Activated CD4-positive, CD25-positive, alpha-beta regulatory T cell treated with anti-CD3 and anti-CD28 coated beads, Interleukin-2, amount 50 U/mL, for 16 hours (primary cell): ENCODE measurements at regions not wholly inside any gene's neighbourhood (a gene's known extent, or its start where the extent isn't known, plus 50 kb on each side); places are given as distances from the start of the nearest gene placed in this dataset.

ENCODE experiments used
- DNase-seq: peaks from one replicate; pipeline ENCODE4 v3.0.0-alpha.2; 2020; ENCODE audit warnings: low read depth, low spot score

DNA sequence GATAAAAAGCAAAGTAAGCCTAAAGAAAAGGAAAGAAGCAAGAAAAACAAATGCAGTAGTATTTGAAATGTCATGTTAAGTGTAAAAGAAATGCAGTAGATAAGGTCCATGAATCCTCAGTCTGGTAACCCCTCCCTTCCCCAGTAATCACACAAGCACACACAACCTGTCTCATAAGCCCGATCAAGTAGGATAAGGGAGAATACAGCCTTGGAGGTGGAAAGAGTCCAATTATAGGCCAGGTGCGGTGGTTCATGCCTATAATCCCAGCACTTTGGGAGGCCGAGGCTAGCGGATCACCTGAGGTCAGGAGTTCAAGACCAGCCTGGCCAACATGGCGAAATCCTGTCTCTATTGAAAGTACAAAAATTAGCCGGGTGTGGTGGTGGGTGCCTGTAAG, 117.9 kb downstream of the GADD45G start:
- DNase-seq = no peak

DNA sequence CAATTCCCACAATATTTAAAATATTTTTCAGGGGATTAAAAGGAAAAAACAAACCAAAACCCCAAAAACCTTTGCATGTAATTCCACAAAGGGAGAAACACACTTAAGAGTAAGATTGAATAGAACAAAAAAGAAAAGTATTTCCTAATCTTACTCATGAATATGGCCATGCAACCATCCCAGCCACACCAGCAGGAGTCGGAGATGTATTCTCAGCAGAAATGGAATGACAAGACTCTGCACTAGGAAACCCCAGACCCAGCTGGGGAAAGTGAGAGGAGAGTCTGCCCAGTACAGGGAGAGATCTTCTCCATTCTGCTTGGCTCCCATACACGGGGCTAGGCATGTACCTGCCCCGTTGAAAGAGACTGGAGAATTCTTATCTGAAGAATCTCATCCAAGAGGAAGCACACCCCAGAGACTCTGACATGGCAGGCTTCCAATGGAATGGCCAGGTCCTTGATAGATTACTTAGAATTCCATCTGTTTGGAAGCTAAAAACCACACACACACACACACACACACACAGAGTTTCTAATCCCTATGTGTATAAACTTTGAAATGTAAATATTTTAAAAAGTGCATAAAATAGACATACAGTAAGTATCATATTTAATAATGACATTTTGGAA, 118.8 kb downstream of the GADD45G start:
- no peak for DNase-seq

DNA sequence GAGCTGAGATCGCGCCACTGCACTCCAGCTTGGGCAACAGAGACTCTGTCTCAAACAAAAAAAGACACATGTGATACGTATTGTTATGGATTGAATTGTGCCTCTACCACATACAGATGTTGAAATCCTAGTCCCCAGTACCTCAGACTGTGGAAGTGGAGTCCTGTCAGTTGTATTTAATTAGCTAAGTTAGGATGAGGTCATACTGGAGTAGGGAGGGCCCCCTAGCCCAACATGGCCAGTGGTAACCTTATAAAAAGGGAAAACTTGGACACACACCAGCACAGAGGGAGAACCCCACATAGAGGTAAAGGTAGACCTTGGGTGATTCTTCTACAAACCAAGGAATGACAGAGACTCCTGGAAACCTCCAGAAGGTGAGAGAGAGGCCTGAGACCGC, 119.8 kb downstream of the GADD45G start:
- DNase-seq = no peak

DNA sequence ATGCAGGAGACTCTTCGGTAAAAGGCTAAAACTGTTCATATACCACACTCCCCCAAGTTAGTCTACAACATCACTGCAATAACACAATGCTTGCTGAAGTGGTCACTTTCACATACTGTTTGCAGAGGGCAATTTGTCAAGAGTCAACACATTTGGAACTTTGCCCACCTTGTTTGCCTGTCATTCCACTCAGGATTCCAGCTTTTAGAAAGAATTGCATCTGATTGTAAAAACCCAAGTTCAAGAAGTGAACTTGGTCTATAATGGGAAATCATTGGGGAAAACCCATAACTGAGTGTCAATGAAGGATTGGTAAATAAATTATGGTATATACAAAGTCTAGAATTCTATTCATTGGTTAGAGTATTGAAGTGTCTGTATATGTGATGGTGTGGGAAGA, 120.5 kb downstream of the GADD45G start:
- no peak for DNase-seq

DNA sequence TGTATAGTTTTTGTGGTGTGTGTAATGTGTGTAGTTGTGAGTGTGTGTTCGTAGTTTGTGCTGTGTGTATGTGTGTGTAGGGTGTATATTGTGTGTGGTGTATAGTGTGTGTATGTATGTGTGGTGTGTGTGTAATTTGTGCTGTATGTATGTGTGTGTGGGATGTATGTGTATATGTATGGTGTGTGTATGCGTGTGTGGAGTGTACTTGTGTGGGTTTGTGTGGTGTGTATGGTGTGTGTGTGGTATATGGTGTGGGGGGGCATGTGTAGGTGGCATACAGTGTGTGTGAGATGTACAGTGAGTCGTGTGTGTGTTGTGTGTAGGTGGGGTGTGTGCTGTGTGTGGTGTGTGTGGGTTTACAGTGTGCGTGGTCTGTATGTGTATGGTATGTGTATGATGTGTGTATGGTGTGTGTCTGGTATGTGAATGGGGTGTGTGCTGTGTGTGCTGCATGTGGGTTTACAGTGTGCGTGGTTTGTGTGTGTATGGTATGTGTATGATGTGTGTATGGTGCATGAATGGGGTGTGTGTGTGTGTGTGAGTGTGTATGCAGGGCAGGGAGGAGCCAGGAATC, 125.2 kb downstream of the GADD45G start:
- no peak for DNase-seq

DNA sequence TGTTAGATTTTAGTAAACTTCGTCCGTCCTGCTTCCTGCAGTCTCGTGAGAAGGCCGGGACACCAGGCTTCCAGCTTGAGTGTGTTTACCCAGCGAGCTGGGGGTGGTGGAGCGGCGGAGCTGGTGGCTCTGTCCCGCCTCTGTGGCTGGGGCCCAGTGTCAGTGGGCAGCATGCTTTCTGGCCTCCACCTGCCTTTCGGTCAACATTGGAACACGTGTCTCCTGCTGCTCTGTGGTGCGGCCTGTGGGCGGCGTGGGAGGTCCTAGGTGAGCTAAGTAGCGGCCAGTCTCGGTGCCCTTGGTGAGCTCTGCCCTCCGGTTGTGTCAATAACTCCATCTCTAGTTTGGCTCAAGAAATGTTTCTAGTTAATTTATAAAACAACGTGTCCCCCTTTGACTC, 125.9 kb downstream of the GADD45G start:
- no peak for DNase-seq

DNA sequence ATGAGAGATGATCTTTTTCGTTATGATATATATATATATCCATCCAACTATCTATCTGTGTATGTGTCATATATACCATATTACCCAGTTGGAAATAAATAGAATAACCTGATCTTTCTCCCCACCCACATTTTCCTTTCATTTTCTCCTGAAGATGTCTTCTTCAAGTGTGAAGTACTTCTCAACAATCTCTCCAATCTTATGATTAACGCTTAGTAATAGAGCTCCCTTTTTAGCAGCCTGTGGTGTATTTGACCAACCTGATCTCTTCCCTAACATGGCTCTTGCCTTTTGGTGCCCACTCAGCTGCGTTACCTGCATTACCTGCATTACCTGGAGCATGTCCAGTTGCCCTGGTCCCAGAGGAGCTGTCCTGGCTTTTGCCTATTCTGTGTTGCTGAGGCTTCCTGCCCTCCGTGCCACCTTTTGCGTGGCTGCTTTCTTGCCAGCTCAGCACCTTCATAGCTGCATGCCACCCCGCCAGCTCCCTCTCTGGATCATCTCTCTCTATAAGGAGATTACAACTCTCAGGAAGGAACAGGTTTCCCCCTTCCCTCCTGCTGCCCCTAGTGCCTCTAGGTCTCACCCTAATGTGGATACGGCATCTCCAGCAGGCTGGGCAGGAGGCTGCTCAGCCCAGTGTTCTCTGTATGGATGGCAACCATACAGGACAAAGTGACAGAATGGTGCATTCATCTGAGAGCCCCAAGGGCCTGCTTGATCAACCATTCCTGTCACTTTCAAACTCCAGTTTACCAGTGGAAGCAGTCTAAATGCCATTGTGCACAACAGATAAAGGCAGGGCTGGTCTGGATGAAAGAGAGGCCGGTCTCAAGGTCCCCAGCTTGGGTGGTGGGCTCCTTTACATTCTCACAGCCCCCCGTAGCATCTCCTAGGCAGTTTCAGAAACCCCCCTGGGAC, 126.7 kb downstream of the GADD45G start:
- DNase-seq = no peak

DNA sequence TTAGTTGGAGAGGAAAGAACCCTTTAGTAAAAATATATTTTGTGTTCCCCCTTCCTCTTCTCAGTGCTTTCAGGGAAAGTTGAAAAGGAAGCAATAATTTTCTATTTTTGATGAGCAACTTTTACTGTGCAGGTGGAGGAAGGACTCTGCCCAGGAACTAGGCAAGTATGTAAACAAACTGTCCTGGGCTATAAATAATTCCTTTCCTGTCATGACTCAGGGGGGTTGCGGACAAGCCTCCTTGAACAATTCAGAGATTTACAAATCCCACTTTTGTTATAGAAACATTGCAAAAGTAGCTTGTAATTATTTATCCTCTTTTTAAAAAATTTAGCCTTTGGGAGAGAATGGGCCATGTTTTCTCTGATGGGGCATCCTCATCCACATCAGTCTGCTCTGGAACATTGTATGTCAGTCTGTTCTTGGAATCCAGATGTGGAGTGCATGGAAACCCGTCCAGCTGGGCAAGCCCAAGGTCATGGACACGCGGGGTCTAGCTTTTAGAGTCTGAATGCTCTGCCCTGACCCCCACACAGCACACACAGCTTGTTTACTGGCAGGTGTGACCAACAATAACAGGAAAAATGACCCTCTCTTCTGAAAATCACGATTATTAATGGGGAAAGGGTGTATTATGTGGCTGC, 127.6 kb downstream of the GADD45G start:
- no peak for DNase-seq

DNA sequence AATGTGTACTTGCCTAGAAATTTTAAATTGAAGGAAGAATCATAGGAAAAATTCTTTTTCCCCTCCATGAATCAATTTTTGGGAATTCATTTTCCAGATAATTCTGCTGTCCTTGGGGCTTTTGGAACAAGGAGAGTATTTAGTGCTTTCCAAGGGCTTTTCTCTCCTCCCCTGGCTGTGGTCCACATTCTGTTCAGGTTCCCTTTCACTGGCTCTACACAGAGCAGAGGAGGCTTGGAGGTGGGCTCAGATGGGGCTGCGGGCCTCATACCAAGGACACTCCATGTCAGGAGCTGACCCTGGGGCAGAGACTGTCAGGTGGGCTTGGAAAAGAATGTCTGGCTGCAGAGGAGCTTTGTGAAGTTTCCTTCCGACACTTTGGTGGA, 128.1 kb downstream of the GADD45G start:
- no peak for DNase-seq

DNA sequence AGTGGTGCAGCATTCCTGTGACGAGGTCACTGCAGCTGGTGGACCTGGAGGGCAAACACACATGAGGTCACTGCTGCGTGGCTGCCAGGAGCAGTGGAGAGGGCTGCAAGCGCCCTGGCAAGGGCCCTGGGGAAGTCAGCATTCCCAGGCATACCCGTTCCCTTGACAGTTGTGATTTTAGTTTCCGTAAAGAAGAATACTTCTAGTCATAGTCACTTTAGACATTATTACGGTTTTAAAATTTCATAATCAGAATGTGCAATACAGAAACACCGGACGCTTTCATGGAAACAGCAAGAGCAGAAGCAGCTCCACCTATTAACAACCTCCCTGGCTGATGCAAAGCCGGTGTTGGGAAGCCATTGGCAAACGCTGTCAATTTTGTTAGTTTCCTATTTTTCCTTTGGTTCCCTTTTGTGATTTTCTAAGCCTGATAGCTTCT, 129.8 kb downstream of the GADD45G start:
- no peak for DNase-seq

DNA sequence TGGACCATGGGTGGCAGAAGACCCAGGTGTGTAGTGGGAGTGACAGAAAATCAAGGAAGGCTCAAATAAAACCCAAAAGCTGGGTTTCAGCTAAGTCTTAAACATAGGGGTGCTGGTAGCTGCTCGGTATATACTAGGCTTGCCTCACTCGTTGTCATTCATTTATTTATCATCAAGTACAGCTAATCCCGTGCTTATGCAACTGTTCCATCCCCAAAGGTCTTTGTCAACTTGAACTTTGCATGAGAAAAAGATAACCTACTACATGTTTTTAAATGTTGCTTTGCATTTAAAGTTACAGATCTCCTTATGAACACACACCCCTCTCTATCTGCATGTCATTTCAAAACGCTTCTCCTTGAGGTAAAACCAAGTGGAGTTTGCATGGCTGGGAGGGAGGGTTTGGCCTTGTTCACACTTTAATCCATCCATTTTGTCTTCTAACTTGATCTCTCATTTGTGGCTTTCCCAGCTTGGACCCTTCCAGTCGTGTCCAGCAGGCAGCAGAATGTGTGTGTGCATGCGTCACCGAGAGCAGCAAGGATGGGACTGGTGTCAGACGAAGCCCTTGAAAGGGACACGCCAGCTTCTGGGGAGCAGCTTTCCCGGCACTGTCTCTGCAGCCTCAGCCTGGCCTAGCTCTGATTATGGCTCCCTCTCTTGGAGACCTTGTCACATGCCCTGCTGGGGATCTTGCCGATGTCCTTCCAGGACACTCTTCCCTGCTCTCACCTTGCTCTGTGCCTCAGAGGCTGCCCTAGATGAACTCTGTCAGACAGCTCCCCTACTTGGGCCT, 133.5 kb downstream of the GADD45G start:
- DNase-seq = no peak

DNA sequence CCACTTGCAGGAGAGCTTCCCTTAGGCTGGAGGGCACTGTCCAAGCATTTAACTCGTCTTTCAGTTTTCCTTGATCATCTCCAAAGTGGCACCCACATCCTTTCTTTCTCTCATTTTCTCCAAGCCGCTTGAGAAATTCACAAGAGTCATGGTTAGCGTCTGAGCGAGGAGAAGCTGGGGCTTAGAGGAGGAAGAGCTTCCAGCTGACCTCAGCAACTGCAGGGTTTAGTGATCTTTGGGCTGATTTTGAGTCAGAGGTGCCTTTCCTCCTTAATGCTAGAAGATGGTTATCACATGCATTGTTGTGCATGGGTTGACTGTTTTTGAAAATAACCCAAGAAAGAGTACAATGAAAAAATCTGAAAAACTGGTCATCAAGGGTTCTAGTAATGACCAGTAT, 134.7 kb downstream of the GADD45G start:
- no peak for DNase-seq

DNA sequence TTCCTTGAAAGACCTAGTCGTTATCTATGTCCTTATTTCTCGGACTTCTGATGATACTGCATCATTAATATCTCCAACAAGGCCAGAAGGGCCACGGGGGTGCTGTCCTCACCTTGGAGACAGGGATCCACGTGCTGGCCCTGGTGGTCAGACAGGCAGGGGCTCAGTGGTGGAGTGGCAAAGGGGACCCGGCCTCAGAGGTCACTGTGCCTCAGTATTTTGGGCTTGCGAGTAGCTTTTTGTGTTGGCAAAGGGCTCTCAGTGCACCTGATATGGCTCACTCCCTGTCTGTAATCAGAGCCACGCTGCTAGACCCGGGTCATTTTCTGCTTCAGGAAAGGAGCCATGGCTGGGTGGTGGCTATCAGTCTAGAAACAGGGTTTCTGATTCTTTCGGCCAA, 135.1 kb downstream of the GADD45G start:
- no peak for DNase-seq

DNA sequence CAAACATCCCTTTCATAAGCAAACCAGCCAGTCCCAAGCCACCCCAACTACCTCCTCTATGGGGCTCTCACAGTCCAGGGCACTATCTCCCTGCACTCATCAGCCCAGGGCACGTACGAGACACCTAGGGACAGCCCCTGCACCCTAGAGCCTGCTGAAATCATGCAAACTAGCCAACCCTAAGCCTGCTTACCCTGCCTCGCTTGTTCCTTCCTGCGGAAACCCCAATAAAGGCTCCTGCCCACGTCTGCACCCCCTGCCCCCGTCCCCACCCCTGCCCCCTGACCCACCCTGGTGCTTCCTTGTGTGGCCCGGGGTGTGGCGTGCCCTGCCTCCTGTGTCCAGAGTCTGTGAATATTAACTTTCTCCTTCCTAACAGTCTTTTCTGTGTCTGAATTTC, 135.9 kb downstream of the GADD45G start:
- DNase-seq = no peak

DNA sequence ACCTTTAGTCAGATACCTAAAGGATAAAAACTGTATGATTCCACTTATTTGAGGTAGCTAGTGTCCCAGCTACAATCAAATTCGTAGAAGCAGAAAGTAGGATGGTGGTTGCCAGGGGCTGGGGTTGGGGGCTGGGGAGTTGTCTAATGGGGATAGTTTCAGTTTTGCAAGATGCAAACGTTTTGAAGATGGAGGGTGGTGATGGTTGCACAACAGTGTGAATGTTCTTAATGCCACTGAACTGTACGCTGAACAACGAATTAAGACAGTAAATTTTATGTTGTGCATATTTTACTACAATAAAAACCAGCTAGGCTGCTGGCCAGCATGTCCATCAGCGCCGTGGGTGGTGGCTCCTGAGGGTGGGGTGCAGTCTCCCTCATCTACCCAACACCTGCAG, 137.8 kb downstream of the GADD45G start:
- no peak for DNase-seq

DNA sequence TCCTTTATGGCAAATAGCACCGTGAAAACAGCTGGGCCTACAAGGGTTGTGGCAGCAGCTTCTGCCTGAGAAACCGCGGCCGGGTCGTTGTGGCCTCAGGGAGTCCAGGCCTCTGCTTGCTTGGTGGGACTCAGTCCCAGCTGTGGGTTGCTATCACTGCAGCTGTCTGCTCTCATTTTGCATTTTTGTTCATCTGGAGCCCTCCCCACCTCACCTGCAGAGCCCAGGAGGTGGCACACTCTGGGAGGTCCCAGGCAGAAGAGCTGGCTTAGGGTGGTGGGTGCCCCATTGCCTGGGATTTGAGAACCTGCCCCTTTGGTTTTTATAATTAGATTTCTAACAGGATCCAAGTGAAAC, 138.4 kb downstream of the GADD45G start:
- DNase-seq = no peak

DNA sequence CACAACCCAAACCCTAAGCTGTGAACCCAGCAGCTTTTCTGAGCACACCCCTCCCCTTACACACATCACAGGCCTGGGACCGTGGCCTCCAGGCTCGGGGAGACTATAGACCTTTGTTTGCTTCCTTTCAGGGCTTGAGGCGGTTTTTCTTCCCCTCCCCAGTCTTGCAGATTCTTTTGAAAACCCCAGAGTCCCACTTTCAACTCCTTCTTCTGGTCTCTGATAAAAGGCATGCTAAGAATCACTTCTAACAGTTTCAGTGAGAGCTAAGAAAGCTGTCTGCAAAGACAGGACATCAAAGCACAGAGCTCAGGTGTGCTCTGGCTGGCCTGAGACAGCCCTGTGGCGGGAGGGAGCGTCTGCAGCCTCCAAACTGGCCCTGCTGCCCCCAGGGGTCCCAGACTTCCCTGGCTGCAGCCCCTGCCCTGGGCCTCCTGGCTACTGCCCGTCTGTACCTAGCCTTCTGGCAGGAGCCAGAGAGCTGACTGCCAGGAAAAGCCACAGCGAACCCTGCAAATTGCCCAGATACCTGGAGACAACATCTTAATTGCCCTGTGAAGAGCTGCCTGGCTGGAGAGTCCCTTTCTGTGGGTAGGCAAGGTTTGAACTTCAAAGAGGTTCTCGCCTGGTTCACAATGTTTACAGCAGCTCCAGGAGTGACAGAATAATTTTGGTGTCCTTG, 138.9 kb downstream of the GADD45G start:
- DNase-seq = no peak

DNA sequence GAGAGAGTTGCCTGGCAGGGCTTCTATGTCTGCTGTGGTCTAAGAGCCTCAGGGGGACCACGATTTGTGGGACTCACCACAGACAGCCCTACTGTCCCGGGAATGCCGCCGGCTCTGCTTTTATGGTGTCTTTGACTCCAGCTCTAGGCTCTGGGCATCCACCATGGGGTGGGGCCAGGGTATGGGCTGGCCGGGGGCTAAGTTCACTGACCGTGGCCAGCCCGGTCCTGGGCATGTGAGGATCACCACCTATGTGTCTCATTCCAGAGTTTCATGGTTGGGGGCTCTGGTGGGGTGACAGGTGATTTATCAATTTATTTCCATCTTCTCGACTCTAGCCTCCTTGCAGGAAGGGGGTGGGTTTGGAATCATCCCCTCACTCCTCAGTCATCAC, 139.4 kb downstream of the GADD45G start:
- no peak for DNase-seq

DNA sequence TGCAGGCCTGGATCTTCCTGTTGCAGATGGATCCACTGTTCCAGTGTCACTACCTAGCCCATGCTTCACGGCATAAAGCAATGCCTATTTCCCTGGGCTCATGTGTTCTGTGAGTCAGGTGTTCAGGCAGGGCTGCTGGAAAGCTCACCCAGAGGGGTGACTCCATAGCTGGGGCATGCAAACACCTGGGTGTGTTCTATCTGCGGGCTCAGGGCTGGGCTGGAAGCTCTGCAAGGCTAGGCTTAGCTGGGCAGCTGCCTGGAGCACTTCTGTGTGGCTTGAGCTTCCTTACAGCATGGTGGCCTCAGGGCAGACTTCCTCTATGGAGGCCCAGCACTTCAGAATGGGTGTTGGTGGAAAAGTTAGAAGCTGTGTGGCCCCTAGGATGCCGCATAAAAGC, 139.9 kb downstream of the GADD45G start:
- no peak for DNase-seq

DNA sequence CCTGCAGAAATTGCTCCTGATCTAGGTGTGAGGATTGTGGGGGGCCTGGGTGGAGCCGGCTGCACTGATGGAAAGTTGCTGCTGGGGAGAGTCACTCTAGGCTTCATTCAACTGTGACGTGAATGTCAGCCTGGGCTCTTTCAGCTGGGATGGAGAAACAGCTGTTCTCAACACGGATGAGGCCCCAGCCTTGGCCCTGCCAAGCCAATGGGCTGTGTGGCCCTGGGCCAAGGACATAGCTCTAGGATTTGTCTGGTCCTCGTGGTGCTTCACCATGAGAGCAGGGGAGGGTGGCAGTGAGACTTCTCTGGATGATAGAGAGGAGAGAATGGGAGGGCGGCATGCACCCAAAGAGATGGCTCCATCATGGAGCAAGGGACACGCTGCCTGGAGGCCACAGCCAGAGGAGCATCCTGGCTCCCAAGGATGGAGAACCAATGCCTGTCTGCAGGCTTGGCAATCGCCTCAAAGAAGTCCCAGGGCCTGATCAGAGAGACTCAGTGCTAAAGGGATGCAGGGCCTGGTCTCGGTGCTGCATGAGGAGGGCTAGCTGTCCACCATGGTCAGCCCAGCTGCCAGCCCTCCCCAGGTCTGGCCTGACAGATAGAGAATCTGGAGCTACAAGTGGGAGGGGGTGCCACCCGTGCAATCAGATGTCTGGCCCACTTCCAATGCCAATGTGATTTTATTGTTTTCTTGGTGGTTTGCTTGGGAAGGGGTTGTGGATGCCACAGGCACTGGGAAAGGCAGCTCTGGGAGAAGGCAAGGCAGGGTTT, 141.0 kb downstream of the GADD45G start:
- DNase-seq = no peak
